DOHH2 (cell line): ENCODE measurements at regions not wholly inside any gene's neighbourhood (a gene's known extent, or its start where the extent isn't known, plus 50 kb on each side); places are given as distances from the start of the nearest gene placed in this dataset.

Experiments
- EZH2phosphoT487 ChIP-seq: fragments of 200-600 bp; sonication (generic); IDR thresholded peaks from 2 replicates; pipeline ENCODE4 v1.6.1; 2017; ENCODE audit warnings: borderline replicate concordance, mild to moderate bottlenecking, antibody characterized with exemption, low read length, moderate library complexity, mixed read lengths
- TF ChIP-seq, protein P1 (sequence below): fragments of 200-600 bp; sonication (generic); IDR thresholded peaks from one replicate; pipeline ENCODE4 v1.5.1; 2014; ENCODE audit warnings: antibody characterized with exemption, mild to moderate bottlenecking, low read depth, low read length; ENCODE audit not compliant: poor library complexity, severe bottlenecking

DNA sequence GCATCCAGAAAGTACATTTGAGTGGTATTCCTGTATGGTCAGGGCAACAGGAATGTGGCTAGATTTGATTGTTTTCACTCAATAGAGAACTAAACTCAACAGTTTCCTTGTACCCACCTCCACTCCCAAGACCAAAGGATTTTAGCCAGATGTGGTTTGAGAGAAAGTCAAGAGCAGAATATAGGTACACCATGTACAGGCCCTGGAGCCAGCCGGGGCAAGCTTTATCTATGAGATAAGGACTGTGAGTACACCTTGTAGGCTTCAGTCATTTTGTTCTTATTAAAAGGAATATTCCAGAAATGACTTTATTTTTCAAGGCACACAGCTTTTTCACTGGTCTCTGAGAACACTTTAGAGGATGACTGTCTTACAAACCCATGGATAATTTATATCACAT is 192.4 kb upstream of the JUN start:
- TF ChIP-seq, protein P1, sequence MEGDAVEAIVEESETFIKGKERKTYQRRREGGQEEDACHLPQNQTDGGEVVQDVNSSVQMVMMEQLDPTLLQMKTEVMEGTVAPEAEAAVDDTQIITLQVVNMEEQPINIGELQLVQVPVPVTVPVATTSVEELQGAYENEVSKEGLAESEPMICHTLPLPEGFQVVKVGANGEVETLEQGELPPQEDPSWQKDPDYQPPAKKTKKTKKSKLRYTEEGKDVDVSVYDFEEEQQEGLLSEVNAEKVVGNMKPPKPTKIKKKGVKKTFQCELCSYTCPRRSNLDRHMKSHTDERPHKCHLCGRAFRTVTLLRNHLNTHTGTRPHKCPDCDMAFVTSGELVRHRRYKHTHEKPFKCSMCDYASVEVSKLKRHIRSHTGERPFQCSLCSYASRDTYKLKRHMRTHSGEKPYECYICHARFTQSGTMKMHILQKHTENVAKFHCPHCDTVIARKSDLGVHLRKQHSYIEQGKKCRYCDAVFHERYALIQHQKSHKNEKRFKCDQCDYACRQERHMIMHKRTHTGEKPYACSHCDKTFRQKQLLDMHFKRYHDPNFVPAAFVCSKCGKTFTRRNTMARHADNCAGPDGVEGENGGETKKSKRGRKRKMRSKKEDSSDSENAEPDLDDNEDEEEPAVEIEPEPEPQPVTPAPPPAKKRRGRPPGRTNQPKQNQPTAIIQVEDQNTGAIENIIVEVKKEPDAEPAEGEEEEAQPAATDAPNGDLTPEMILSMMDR: no peak
- TF ChIP-seq EZH2phosphoT487: no peak
